Stimulated activated CD4-positive, alpha-beta T cell treated with anti-CD3 and anti-CD28 coated beads, Interleukin-1b, Interleukin-23, amount 100 ng/mL, for 48 hours (primary cell): ENCODE measurements at regions not wholly inside any gene's neighbourhood (a gene's known extent, or its start where the extent isn't known, plus 50 kb on each side); places are given as distances from the start of the nearest gene placed in this dataset.
"Not testable (repeated sequence)": the region's sequence is repeated elsewhere in the genome, so short reads cannot be mapped to it uniquely, and the experiment has no call there.

Experiments used
- DNase-seq: peaks from one replicate; pipeline ENCODE4 v3.0.0-alpha.2; 2020

- DNase-seq: no peak
These were observed 140.8 kb upstream of the ZBED5 start for GRCh38 chr11:10998674-10999073.

GRCh38 chr11:10996678-10997077 is 138.8 kb upstream of the ZBED5 start:
- no peak for DNase-seq

- DNase-seq: no peak
These were observed 135.8 kb upstream of the ZBED5 start for GRCh38 chr11:10993640-10994039.

GRCh38 chr11:10993186-10993585 is 135.3 kb upstream of the ZBED5 start:
- no peak for DNase-seq

GRCh38 chr11:10991393-10991792 is 133.5 kb upstream of the ZBED5 start:
- no peak for DNase-seq

- no peak for DNase-seq
These were observed 132.9 kb upstream of the ZBED5 start for GRCh38 chr11:10990637-10991193.

- no peak for DNase-seq
These were observed 132.3 kb upstream of the ZBED5 start for GRCh38 chr11:10990160-10990559.

GRCh38 chr11:10986006-10986405 is 128.2 kb upstream of the ZBED5 start:
- DNase-seq: no peak

- DNase-seq: no peak
These were observed 126.9 kb upstream of the ZBED5 start for GRCh38 chr11:10984742-10985141.

- no peak for DNase-seq
These were observed 126.4 kb upstream of the ZBED5 start for GRCh38 chr11:10984250-10984649.

- no peak for DNase-seq
These were observed 125.1 kb upstream of the ZBED5 start for GRCh38 chr11:10982704-10983510.

GRCh38 chr11:10979529-10979928 is 121.7 kb upstream of the ZBED5 start:
- DNase-seq: no peak

- DNase-seq: no peak
These were observed 120.3 kb upstream of the ZBED5 start for GRCh38 chr11:10978198-10978597.

- no peak for DNase-seq
These were observed 117.5 kb upstream of the ZBED5 start for GRCh38 chr11:10975287-10975721.

- DNase-seq: no peak
These were observed 115.6 kb upstream of the ZBED5 start for GRCh38 chr11:10973416-10973815.

GRCh38 chr11:10970926-10971325 is 113.1 kb upstream of the ZBED5 start:
- DNase-seq: no peak

- DNase-seq: no peak
These were observed 111.5 kb upstream of the ZBED5 start for GRCh38 chr11:10969387-10969786.

GRCh38 chr11:10956884-10957283 is 99.0 kb upstream of the ZBED5 start:
- not testable (repeated sequence) for DNase-seq

- no peak for DNase-seq
These were observed 97.8 kb upstream of the ZBED5 start for GRCh38 chr11:10955616-10956015.

- no peak for DNase-seq
These were observed 96.3 kb upstream of the ZBED5 start for GRCh38 chr11:10954184-10954583.

- DNase-seq: no peak
These were observed 95.0 kb upstream of the ZBED5 start for GRCh38 chr11:10952872-10953271.

- not testable (repeated sequence) for DNase-seq
These were observed 90.1 kb upstream of the ZBED5 start for GRCh38 chr11:10947935-10948334.

- no peak for DNase-seq
These were observed 88.2 kb upstream of the ZBED5 start for GRCh38 chr11:10946072-10946471.

- no peak for DNase-seq
These were observed 87.3 kb upstream of the ZBED5 start for GRCh38 chr11:10945196-10945595.

- DNase-seq: no peak
These were observed 86.1 kb upstream of the ZBED5 start for GRCh38 chr11:10943968-10944367.
